ENCODE measurements at regions not wholly inside any gene's neighbourhood (a gene's known extent, or its start where the extent isn't known, plus 50 kb on each side); places are given as distances from the start of the nearest gene placed in this dataset.

DNA sequence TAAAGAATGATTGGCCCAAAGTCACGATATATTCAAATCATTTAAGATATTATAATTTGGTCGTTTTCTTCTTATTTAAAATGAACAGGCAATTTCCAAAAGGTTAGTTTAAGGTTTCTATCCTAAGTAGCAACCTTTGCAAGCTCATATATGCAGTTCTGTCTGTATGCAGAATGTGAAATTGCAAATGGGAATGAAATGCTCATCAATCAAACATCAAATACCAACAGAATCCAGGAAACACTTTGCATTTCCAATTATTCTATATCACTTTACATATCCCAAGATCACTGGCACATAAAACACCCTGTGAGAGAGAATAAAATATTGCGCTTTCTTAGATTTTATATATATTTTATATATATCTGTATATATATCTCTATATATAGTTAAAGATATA lies 237.3 kb downstream of the NRIP1 start:
- TF ChIP-seq POLR2AphosphoS5 (IDR thresholded peaks at IDR 0.05; ENCODE audit: borderline replicate concordance, low read depth, low read length) = no peak
- no peak for TF ChIP-seq EZH2 (IDR thresholded peaks at IDR 0.05)
- TF ChIP-seq FOXP2 (optimal IDR thresholded peaks at IDR 0.05; ENCODE audit: control extremely low read depth, extremely low read length, insufficient read depth) = no peak
